Choroid plexus epithelial cell (primary cell): ENCODE measurements at regions not wholly inside any gene's neighbourhood (a gene's known extent, or its start where the extent isn't known, plus 50 kb on each side); places are given as distances from the start of the nearest gene placed in this dataset.
"Not testable (repeated sequence)": the region's sequence is repeated elsewhere in the genome, so short reads cannot be mapped to it uniquely, and the experiment has no call there.

Experiments used
- DNase-seq: peaks from one replicate; pipeline ENCODE4 v3.0.0-alpha.2; 2010; ENCODE audit warnings: low read depth
- H3K4me3 ChIP-seq: 2 replicates; pipeline ENCODE4 v1.5.1; 2011; ENCODE audit warnings: low read depth, mild to moderate bottlenecking, control low read depth, low read length, moderate library complexity
- TF ChIP-seq, protein P1 (sequence below): conservative IDR thresholded peaks from 2 replicates; pipeline ENCODE4 v1.5.1; 2011; ENCODE audit warnings: low read depth, mild to moderate bottlenecking, control low read depth, inconsistent platforms, low read length, moderate library complexity

DNA sequence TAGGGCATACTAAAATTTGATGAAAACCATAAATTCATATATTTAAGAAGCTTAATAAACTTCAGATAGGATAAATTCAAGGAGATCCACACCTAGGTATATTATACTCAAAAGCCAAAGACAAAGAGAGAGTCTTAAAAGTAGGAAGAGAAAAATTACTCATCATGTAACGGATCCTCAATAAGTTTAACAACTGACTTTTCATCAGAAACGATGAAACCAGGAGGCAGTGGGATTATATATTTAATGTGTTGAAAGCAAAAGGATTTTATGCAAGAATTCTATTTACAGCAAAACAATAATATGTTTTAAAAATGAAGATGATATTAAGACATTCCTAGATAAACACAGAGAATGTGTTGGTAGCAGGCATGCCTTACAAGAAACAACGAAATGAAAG lies 202.7 kb downstream of the OXSM start:
- H3K4me3 ChIP-seq: no peak overlapping the region
- DNase-seq: no peak
- TF ChIP-seq, protein P1, sequence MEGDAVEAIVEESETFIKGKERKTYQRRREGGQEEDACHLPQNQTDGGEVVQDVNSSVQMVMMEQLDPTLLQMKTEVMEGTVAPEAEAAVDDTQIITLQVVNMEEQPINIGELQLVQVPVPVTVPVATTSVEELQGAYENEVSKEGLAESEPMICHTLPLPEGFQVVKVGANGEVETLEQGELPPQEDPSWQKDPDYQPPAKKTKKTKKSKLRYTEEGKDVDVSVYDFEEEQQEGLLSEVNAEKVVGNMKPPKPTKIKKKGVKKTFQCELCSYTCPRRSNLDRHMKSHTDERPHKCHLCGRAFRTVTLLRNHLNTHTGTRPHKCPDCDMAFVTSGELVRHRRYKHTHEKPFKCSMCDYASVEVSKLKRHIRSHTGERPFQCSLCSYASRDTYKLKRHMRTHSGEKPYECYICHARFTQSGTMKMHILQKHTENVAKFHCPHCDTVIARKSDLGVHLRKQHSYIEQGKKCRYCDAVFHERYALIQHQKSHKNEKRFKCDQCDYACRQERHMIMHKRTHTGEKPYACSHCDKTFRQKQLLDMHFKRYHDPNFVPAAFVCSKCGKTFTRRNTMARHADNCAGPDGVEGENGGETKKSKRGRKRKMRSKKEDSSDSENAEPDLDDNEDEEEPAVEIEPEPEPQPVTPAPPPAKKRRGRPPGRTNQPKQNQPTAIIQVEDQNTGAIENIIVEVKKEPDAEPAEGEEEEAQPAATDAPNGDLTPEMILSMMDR: no peak

DNA sequence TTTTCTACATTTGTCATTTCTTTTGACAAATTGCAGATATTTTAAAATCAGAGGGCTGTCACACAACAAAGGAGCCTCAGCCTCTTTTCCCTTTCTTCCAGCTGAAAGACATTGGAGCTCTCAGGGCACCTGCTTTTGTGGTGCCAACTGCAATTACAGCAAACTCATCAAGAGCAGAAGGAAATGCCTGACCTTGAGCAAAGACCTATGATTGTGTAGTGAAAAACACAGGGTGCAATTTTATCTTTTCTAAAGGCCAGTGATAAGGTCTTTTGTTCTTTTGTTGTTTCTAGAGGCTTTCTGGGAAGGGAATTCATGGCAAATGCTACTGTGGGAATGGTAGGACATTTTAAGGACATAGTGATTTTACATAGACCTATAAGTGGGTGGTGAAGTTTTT lies 214.3 kb downstream of the OXSM start:
- TF ChIP-seq, protein P1: no peak
- no peak overlapping the region for H3K4me3 ChIP-seq
- DNase-seq: no peak

DNA sequence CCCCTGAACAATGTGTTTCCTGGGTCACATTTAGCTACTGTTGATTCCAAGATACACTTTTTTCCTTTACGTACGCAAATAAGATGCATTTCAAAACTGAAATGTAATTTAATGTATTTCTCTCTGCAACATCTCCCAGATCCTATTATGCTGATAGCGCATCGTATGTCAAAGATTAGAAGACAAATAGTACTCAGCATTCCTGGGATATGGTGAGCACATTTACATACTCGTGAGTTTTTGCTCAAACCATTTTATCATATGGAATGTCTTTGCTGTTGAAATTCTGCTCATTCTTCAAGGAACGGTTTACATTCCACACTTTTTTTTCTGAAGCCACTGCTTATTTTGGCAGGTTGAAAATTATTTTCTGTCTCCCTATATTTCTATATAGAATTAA lies 221.4 kb downstream of the OXSM start:
- TF ChIP-seq, protein P1: no peak
- no peak overlapping the region for H3K4me3 ChIP-seq
- DNase-seq: no peak

DNA sequence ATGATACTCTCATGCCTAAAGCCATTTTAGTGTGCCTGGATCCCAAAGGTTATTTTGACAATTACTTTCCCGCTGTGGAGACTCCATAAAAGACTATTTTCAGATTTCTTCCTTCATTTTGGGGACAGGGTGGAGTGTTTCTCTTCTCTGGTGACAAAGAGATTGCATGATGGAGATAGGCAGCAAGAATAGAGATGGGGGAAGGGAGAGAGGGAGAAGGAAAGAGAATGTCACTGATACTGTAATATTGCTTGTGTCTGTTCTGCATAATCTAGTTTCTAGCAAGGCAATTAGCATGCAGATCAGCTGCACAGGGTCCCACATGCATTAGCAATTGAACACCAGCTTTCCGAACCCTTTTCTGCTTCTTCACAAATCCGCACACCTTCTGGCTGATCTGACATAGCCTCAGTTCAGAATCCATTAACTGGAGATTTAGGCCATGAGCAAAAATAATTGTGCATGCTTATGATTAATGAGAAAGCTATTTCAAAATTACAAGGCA lies 222.4 kb downstream of the OXSM start:
- H3K4me3 ChIP-seq: no peak overlapping the region
- DNase-seq: no peak
- TF ChIP-seq, protein P1: no peak

DNA sequence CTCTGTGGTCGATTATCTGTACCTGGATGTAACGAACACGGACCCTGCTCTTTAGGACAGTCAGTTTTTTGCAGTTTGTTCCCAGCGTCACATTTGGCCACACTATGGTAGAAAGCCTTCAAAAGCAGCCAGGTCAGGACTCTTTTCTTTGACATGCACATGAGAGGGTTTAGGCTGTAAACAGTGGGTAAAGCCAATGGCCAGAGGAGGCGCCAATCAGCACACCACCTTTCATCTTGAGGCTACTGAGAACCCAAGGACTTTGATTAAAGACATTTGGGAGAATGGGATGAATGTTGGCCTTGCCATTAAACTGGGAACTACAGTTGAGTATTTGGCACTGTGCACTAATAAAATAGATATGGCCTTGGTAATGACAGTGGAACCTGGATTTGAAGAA lies 225.9 kb downstream of the OXSM start:
- TF ChIP-seq, protein P1: no peak
- H3K4me3 ChIP-seq: no peak overlapping the region
- DNase-seq: no peak

DNA sequence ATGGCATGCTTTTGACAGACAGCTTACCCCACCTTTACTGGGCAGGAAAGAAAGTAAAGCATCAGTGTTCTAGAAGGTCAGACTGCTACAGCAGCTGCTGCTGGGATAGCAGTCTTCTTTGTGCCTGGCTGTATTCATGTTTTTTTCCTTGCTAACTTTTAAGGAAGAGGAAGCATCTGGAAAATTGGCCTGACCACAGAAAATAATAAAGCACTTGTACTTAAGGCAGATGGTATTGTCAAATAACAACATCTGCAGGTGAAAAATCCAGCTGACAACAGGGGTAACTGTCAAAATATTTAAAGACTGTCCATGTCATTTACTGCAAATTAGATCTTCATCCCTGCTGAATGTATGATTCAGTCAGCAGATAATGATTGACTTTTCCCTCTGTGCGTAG lies 229.0 kb downstream of the OXSM start:
- no peak for DNase-seq
- no peak overlapping the region for H3K4me3 ChIP-seq
- TF ChIP-seq, protein P1: no peak

DNA sequence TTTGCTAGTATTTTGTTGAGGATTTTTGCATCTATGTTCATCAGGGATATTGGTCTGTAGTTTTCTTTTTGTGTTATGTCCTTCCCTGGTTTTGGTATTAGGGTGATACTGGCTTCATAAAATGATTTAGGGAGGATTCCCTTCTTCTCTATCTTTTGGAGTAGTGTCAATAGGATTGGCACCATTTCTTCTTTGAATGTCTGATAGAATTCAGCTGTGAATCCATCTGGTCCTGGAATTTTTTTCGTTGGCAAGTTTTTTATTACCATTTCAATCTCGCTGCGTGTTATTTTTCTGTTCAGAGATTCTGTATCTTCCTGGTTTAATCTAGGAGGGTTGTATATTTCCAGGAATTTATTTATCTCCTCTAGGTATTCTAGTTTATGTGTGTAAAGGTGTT lies 234.3 kb downstream of the OXSM start:
- DNase-seq, H3K4me3 ChIP-seq: not testable (repeated sequence)

DNA sequence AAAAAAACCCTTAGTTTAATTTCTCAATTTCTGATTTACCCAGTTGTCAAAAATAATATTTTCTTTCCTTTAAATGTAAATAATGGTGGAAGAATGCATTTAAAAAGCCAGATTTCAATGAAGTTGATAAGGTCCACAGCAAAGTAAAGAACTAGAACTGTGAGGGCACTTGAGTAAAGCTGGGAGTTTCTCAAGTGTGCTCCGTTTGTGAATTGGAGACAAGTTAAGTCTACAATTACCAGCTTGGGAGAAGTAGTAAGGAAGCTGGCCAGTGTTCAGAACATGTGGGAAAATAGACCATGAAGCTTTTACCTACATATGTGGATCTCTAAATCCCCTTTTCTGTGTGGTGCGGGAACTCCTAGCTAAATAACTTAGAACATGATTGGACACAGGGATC lies 239.4 kb downstream of the OXSM start:
- H3K4me3 ChIP-seq: no peak overlapping the region
- DNase-seq: no peak
- TF ChIP-seq, protein P1: no peak

DNA sequence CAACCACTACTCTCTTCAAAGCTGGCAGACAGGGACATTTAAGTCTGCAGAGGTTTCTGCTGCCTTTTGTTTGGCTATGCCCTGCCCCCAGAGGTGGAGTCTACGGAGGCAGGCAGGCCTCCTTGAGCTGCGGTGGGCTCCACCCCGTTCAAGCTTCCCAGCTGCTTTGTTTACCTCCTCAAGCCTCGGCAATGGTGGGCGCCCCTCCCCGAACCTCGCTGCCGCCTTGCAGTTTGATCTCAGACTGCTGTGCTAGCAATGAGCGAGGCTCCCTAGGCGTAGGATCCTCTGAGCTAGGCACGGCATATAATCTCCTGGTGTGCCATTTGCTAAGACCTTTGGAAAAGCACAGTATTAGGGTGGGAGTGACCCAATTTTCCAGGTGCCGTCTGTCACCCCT lies 252.2 kb downstream of the OXSM start:
- not testable (repeated sequence) for H3K4me3 ChIP-seq, DNase-seq
